Heart left ventricle (tissue), 13 donors: ENCODE measurements at regions not wholly inside any gene's neighbourhood (a gene's known extent, or its start where the extent isn't known, plus 50 kb on each side); places are given as distances from the start of the nearest gene placed in this dataset.
"Not testable (repeated sequence)": the region's sequence is repeated elsewhere in the genome, so short reads cannot be mapped to it uniquely, and the experiment has no call there.

Experiments used
- CTCF ChIP-seq, 12 donors: fragments of 200-600 bp; sonication (generic) in 4 of 12; IDR thresholded peaks; one replicate each; pipeline versions ENCODE4 v1.5.0 to v1.8.0; 2018 to 2022; ENCODE audit warnings: antibody characterized with exemption in 12 of 12, mild to moderate bottlenecking in 5 of 12
- POLR2A ChIP-seq, 2 donors: fragments of 450-650 bp; IDR thresholded peaks; one replicate each; pipeline ENCODE4 v1.6.1; 2017; ENCODE audit warnings: antibody characterized with exemption in 2 of 2, mild to moderate bottlenecking in 2 of 2, moderate library complexity in 2 of 2
- donor health status: ischemic (EF 13 %, LVEDD 7.1; RV severe dilation, severe dysfunction).
- donor health status: DM: no; HTN: yes; CAD: no.
- donor health status: DM: no; HTN: no; CAD: no.
- donor health status: ischemic (EF 25% LVEDD 6.9; RV normal size, moderate dysfunction).
- donor health status: ischemic (EF 25% LVEDD 5.7; RV mildly dilated, moderate dysfunction).
- donor health status: ischemic (EF 35%, LVEDD 5.7; RV mildly dilated, moderate dysfunction).
- donor health status: nonischemic (EF 11% LVEDD 7.7; RV severe dilation, severe dysfunction).
- donor health status: DM: yes; HTN: yes; CAD: no.
- donor health status: PGD.
- donor health status: ischemic (EF 29% LVEDD 5.4; RV normal size, mild dysfunction).
- donor health status: nonischemic (EF 23%, LVEDD 6.1; RV moderate dilation, normal function).

- TF ChIP-seq CTCF, POLR2A (IDR thresholded peaks at IDR 0.05): not testable (repeated sequence)
Measured at GRCh38 chr2:95753812-95754211, 162.0 kb downstream of the TRIM43 start.
